IPS-15b (cell line): ENCODE measurements at regions not wholly inside any gene's neighbourhood (a gene's known extent, or its start where the extent isn't known, plus 50 kb on each side); places are given as distances from the start of the nearest gene placed in this dataset.

ENCODE experiments used
- H3K27me3 ChIP-seq: one replicate; pipeline ENCODE4 v1.6.1; 2013; ENCODE audit warnings: low read length; ENCODE audit not compliant: control insufficient read depth, insufficient read depth
- H3K36me3 ChIP-seq: one replicate; pipeline ENCODE4 v1.6.1; 2013; ENCODE audit warnings: low read length; ENCODE audit not compliant: control insufficient read depth, insufficient read depth
- H3K4me1 ChIP-seq: one replicate; pipeline ENCODE4 v1.6.1; 2013; ENCODE audit warnings: mild to moderate bottlenecking, low read length; ENCODE audit not compliant: control insufficient read depth, insufficient read depth
- H3K4me3 ChIP-seq: one replicate; pipeline ENCODE4 v1.5.1; 2013; ENCODE audit warnings: low read depth, low read length
- H3K9ac ChIP-seq: one replicate; pipeline ENCODE4 v1.6.1; 2013; ENCODE audit warnings: low read depth, mild to moderate bottlenecking, low read length
- H3K9me3 ChIP-seq: one replicate; pipeline ENCODE4 v1.6.1; 2013; ENCODE audit warnings: mild to moderate bottlenecking, low read length; ENCODE audit not compliant: control insufficient read depth, insufficient read depth

DNA sequence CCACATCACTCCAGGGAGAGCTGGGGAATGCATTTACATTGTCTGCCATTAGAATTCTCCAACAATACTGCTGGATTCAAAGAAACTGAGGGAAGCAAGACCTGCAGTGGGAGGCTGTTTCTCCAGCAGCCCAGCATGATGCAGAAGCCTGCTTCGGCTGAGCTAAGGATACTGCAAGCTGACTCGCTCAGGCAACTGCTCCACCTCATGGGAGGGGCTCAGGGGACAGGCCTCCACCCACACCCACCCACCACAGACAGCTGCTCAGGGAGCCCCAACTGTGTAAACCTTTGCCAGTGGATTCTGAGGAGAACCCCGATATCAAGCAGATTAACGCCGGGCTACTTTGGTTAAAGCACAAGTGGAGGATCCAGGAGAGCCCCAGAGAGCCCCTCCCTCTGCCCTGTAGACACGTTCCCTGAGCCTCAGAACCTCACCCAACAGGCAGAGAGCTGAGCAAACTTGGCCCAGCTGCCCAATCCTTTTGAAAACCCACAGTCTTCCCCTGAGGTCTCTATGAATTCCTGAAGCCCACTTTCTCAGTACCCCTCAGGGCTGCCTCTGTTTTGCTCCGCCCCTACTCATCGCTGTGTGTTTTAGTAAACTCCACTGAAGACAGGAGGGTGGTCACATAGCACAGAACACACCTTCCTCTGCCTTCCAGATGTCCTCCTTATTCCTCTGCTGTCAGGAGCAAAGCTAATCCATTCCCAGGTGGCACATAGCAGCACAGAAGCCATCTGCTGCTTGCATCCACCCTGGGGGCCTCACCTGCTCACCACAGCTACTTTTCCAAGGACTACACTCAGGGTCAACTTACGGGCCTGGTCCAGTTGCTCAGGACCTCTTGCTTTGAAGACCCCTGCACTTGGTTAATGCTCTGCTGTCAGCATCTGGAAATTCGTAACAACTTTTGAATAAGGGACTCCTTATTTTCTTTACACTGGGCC lies 269.0 kb downstream of the ABHD5 start:
- Histone ChIP-seq H3K36me3 (no peaks in the 10 kb centered on the region), H3K4me1 (peaks cover 11% of the 10 kb centered on the region), H3K4me3 (no peak overlapping the region), H3K9ac (no peak overlapping the region), H3K27me3 (no peaks in the 10 kb centered on the region), H3K9me3 (no peaks in the 10 kb centered on the region)

DNA sequence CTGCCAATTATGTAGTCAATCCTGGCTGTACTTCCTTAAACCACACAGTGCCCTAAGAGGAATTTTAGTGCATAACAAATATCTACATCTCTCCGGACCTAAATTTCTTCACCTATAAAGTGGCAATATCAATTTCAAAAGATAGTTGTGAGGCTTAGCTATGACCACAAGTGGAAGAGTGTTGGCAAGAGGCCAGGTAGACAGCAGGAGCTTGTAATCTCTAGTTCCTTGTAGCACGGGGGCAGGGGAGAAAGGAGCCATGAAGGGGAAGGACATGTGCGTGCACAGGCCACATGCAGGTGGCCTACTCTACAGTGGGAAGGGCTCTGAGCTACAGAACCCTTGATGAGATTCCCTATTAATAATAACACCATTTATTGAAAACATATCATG lies 269.7 kb downstream of the ABHD5 start:
- no peaks in the 10 kb centered on the region for H3K36me3 ChIP-seq
- no peak overlapping the region for H3K9ac ChIP-seq
- H3K27me3 ChIP-seq = no peaks in the 10 kb centered on the region
- no peak overlapping the region for H3K4me3 ChIP-seq
- peaks cover 11% of the 10 kb centered on the region for H3K4me1 ChIP-seq
- no peaks in the 10 kb centered on the region for H3K9me3 ChIP-seq

DNA sequence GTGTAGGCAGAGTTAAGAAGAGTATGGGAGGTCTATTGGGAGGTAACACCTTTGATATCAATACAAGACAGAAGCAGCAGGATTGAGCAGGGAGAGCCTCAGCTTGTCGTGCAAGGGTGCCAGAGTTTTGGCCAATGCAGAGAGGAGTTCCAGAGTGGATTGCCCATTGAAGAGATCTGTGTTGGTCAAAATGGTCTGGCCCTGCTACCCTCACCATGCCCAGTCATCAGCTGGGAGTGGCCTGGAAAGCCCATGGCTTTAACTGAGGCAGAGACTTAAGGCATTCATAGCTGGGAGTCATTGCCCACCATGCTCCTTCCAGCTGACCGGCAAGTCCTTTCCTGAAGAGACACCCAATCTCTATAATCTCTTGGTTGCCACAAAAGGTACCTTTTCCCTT lies 271.3 kb downstream of the ABHD5 start:
- Histone ChIP-seq H3K27me3 (no peaks in the 10 kb centered on the region), H3K9me3 (no peaks in the 10 kb centered on the region), H3K4me1 (peaks cover 7% of the 10 kb centered on the region), H3K36me3 (no peaks in the 10 kb centered on the region), H3K4me3 (no peak overlapping the region), H3K9ac (no peak overlapping the region)

DNA sequence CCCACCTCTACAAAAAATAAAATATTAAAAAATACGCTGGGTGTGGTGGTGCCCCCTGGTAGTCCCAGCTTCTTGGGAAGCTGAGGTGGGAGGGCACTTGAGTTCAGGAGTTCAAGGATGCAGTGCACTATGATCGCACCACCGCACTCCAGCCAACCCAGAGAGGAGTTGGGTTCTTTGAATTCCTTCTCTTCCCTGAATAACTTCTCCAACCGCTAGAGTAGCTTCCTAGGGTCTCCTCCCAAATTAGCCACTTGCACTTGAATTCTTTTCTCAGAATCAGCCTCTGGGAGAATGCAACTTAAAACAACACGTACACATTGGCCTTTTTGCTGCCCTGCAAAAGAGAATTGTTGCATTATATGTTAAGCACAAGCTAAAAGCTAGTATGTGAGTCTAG lies 272.5 kb downstream of the ABHD5 start:
- Histone ChIP-seq H3K4me1 (peaks cover 11% of the 10 kb centered on the region), H3K9ac (no peak overlapping the region), H3K27me3 (no peaks in the 10 kb centered on the region), H3K9me3 (no peaks in the 10 kb centered on the region), H3K36me3 (no peaks in the 10 kb centered on the region), H3K4me3 (no peak overlapping the region)

GRCh38 chr3:43964640-43965039 lies 273.9 kb downstream of the ABHD5 start:
- Histone ChIP-seq H3K4me3 (no peak overlapping the region), H3K36me3 (no peaks in the 10 kb centered on the region), H3K9me3 (no peaks in the 10 kb centered on the region), H3K27me3 (no peaks in the 10 kb centered on the region), H3K4me1 (peaks cover 17% of the 10 kb centered on the region), H3K9ac (no peak overlapping the region)

- Histone ChIP-seq H3K4me1 (peaks cover 20% of the 10 kb centered on the region), H3K4me3 (no peak overlapping the region), H3K9me3 (no peaks in the 10 kb centered on the region), H3K36me3 (no peaks in the 10 kb centered on the region), H3K9ac (no peak overlapping the region), H3K27me3 (no peaks in the 10 kb centered on the region)
Observed at GRCh38 chr3:43965656-43966055, 274.9 kb downstream of the ABHD5 start.

- no peak overlapping the region for H3K4me3 ChIP-seq
- no peaks in the 10 kb centered on the region for H3K36me3 ChIP-seq
- no peaks in the 10 kb centered on the region for H3K27me3 ChIP-seq
- no peak overlapping the region for H3K9ac ChIP-seq
- no peaks in the 10 kb centered on the region for H3K9me3 ChIP-seq
- H3K4me1 ChIP-seq = peaks cover 20% of the 10 kb centered on the region
Observed at GRCh38 chr3:43966126-43966525, 275.4 kb downstream of the ABHD5 start.

DNA sequence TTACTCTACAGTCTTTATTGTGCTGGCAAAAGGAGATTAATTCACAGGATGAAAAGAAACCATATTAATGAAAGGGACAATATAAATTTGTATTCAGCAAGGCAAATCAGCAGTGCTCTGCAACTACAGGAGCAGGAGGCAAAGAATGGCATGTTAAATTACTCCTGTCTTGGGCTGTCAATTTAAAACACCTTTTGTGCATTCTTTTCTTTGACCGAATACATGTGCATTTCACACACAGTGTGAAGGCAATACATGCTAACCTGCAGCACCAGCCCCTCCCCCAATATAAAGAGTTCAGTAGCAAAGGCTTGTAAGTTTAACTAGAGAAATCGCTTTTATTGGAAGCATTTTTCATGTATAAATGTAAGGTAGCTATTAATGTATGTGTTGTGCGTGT lies 275.2 kb upstream of the TOPAZ1 start:
- H3K4me3 ChIP-seq = no peak overlapping the region
- H3K9ac ChIP-seq = no peak overlapping the region
- H3K36me3 ChIP-seq = no peaks in the 10 kb centered on the region
- H3K27me3 ChIP-seq = no peaks in the 10 kb centered on the region
- H3K9me3 ChIP-seq = no peaks in the 10 kb centered on the region
- peaks cover 20% of the 10 kb centered on the region for H3K4me1 ChIP-seq

DNA sequence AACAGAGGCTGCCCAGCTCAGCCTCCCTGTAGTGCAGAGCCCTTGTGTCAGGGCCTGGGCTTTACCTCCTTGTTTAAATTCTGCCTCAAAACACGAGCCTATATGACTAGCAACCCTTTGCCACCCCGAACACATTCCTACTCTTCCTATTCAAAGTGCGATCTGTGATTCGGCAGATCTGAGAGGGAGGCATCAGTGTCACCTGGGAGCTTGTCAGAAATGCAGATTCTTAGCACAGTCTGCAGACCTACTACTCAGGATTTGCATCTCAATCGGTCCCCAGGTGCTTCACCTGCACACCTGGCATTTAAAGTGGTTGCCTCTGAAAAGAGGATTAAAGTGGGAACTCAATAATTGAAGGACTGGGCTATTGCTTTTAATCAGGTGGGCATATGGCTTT lies 273.2 kb upstream of the TOPAZ1 start:
- Histone ChIP-seq H3K36me3 (no peaks in the 10 kb centered on the region), H3K4me1 (peaks cover 20% of the 10 kb centered on the region), H3K4me3 (no peak overlapping the region), H3K27me3 (no peaks in the 10 kb centered on the region), H3K9me3 (no peaks in the 10 kb centered on the region), H3K9ac (no peak overlapping the region)

GRCh38 chr3:43969944-43970343 lies 271.7 kb upstream of the TOPAZ1 start:
- H3K9ac ChIP-seq = no peak overlapping the region
- H3K27me3 ChIP-seq = no peaks in the 10 kb centered on the region
- no peaks in the 10 kb centered on the region for H3K36me3 ChIP-seq
- no peak overlapping the region for H3K4me3 ChIP-seq
- no peaks in the 10 kb centered on the region for H3K9me3 ChIP-seq
- H3K4me1 ChIP-seq = peaks cover 20% of the 10 kb centered on the region

- no peaks in the 10 kb centered on the region for H3K27me3 ChIP-seq
- H3K9me3 ChIP-seq = no peaks in the 10 kb centered on the region
- no peaks in the 10 kb centered on the region for H3K36me3 ChIP-seq
- H3K4me1 ChIP-seq = peaks cover 20% of the 10 kb centered on the region
- no peak overlapping the region for H3K4me3 ChIP-seq
- no peak overlapping the region for H3K9ac ChIP-seq
Observed at GRCh38 chr3:43970351-43970750, 271.3 kb upstream of the TOPAZ1 start.

GRCh38 chr3:43970920-43971319 lies 270.8 kb upstream of the TOPAZ1 start:
- Histone ChIP-seq H3K9ac (no peak overlapping the region), H3K27me3 (no peaks in the 10 kb centered on the region), H3K4me1 (peaks cover 20% of the 10 kb centered on the region), H3K4me3 (no peak overlapping the region), H3K9me3 (no peaks in the 10 kb centered on the region), H3K36me3 (no peaks in the 10 kb centered on the region)
